Endodermal cell (in vitro differentiated cells): ENCODE measurements at regions not wholly inside any gene's neighbourhood (a gene's known extent, or its start where the extent isn't known, plus 50 kb on each side); places are given as distances from the start of the nearest gene placed in this dataset.

Source experiments
- DNase-seq: peaks from one replicate; pipeline ENCODE4 v3.0.0-alpha.2; 2017
- H3K27ac ChIP-seq: 2 replicates; pipeline ENCODE4 v1.5.1; 2013; ENCODE audit warnings: mild to moderate bottlenecking, low read depth, low read length, moderate library complexity
- H3K27me3 ChIP-seq: 2 replicates; pipeline ENCODE4 v1.6.1; 2013; ENCODE audit warnings: mild to moderate bottlenecking, low read length, moderate library complexity; ENCODE audit not compliant: insufficient read depth, control insufficient read depth, poor library complexity, severe bottlenecking
- H3K36me3 ChIP-seq: 2 replicates; pipeline ENCODE4 v1.7.0; 2013; ENCODE audit warnings: mild to moderate bottlenecking, low read length, moderate library complexity; ENCODE audit not compliant: control insufficient read depth, insufficient read depth
- H3K4me1 ChIP-seq: one replicate; pipeline ENCODE4 v1.7.0; 2013; ENCODE audit warnings: low read length; ENCODE audit not compliant: control insufficient read depth, insufficient read depth
- H3K4me3 ChIP-seq: 2 replicates; pipeline ENCODE4 v1.5.1; 2013; ENCODE audit warnings: mild to moderate bottlenecking, low read length, moderate library complexity
- H3K9ac ChIP-seq: 2 replicates; pipeline ENCODE4 v1.6.1; 2013; ENCODE audit warnings: mild to moderate bottlenecking, low read length, moderate library complexity; ENCODE audit not compliant: poor library complexity, severe bottlenecking; ENCODE audit errors: extremely low read depth
- H3K9me3 ChIP-seq: 2 replicates; pipeline ENCODE4 v1.6.1; 2013; ENCODE audit warnings: mild to moderate bottlenecking, low read length, moderate library complexity; ENCODE audit not compliant: control insufficient read depth
- H3K27ac Mint-ChIP-seq: 2 replicates; pipeline ENCODE4 v1.8.0; 2020; ENCODE audit warnings: mixed read lengths
- H3K27me3 Mint-ChIP-seq: 2 replicates; pipeline ENCODE4 v1.8.0; 2021; ENCODE audit warnings: mild to moderate bottlenecking, mixed read lengths; ENCODE audit not compliant: insufficient read depth
- H3K36me3 Mint-ChIP-seq: 2 replicates; pipeline ENCODE4 v1.8.0; 2020; ENCODE audit warnings: low read depth, mixed read lengths
- H3K4me1 Mint-ChIP-seq: 2 replicates; pipeline ENCODE4 v1.8.0; 2020; ENCODE audit warnings: mixed read lengths
- H3K4me3 Mint-ChIP-seq: 2 replicates; pipeline ENCODE4 v1.8.0; 2020; ENCODE audit warnings: mild to moderate bottlenecking, moderate library complexity, mixed read lengths
- H3K9me3 Mint-ChIP-seq: 2 replicates; pipeline ENCODE4 v1.8.0; 2020; ENCODE audit warnings: mild to moderate bottlenecking, mixed read lengths
- WGBS, 2 experiments: methylation state at CpG; one replicate each; pipeline versions ENCODE4 v1.1.5 to v1.1.7; 2013; ENCODE audit warnings: missing lambda C conversion rate in 2 of 2, mixed read lengths in 1 of 2; ENCODE audit not compliant: insufficient coverage in 1 of 2, insufficient read length in 1 of 2; 5-methylcytosine and 5-hydroxymethylcytosine counted together
- TF ChIP-seq, protein P1 (sequence below): fragments of 200-600 bp; sonication (generic); conservative IDR thresholded peaks from 2 replicates; pipeline ENCODE4 v1.5.0; 2021; ENCODE audit warnings: antibody characterized with exemption, mild to moderate bottlenecking

DNA sequence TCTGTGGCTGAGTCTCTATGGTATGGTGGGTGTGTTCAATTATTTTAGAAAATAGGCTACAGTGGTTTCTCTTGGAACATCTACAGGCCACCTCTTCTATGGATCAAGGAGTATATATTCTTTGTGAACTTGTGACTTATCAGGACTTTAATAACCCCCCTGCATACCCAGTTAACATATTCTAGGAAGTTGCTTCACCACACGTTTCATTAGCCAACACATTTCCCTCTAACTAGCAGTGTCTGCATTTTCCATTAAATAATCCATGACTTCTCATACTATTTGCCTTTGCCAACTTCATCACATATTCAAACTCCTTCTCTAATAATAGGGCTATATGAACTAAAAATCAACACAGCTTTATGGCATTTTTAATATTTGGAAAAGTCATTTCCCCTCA is 187.6 kb upstream of the ARL4C start:
- 84 to 92% methylated on average over 1 of the region's 1 CpG for WGBS, 2 experiments
- Histone ChIP-seq H3K27me3 (no peaks in the 10 kb centered on the region), H3K27ac (no peak overlapping the region), H3K9me3 (no peaks in the 10 kb centered on the region), H3K9ac (no peak overlapping the region), H3K4me3 (no peak overlapping the region), H3K36me3 (no peaks in the 10 kb centered on the region), H3K4me1 (peaks cover 10% of the 10 kb centered on the region)
- H3K27ac Mint-ChIP-seq: peak overlapping the region; percentile 41
- no peaks in the 10 kb centered on the region for H3K36me3 Mint-ChIP-seq
- peaks cover 31% of the 10 kb centered on the region for H3K4me1 Mint-ChIP-seq
- no peaks in the 10 kb centered on the region for H3K27me3 Mint-ChIP-seq
- TF ChIP-seq, protein P1, sequence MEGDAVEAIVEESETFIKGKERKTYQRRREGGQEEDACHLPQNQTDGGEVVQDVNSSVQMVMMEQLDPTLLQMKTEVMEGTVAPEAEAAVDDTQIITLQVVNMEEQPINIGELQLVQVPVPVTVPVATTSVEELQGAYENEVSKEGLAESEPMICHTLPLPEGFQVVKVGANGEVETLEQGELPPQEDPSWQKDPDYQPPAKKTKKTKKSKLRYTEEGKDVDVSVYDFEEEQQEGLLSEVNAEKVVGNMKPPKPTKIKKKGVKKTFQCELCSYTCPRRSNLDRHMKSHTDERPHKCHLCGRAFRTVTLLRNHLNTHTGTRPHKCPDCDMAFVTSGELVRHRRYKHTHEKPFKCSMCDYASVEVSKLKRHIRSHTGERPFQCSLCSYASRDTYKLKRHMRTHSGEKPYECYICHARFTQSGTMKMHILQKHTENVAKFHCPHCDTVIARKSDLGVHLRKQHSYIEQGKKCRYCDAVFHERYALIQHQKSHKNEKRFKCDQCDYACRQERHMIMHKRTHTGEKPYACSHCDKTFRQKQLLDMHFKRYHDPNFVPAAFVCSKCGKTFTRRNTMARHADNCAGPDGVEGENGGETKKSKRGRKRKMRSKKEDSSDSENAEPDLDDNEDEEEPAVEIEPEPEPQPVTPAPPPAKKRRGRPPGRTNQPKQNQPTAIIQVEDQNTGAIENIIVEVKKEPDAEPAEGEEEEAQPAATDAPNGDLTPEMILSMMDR: no peak
- no peaks in the 10 kb centered on the region for H3K9me3 Mint-ChIP-seq
- no peak overlapping the region for H3K4me3 Mint-ChIP-seq
- DNase-seq: no peak

DNA sequence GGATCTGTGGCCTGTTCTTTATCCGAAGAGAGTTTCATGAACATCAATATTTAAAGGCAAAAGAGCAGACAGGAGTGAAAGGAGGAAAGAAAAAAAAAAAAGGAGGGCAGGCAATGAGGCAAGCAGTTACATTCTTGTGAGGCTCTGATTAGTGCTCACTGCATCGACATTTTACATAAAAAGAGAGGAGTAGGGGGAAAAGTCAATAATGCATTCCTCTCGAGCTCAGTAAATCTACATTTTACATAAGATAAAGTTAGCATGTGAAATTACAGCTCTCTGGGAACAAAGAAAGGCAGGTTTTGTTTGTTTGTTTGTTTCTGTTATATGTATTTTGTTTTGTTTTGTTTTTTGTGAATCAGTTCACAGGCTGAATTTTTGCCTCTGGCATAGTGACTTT is 187.1 kb upstream of the ARL4C start:
- TF ChIP-seq, protein P1: no peak
- Histone ChIP-seq H3K27ac (no peak overlapping the region), H3K4me1 (peaks cover 10% of the 10 kb centered on the region), H3K9ac (no peak overlapping the region), H3K36me3 (no peaks in the 10 kb centered on the region), H3K27me3 (no peaks in the 10 kb centered on the region), H3K9me3 (peaks cover 4% of the 10 kb centered on the region), H3K4me3 (no peak overlapping the region)
- 23 to 86% methylated on average over 1 to 3 of the region's 3 CpGs for WGBS, 2 experiments
- DNase-seq: peak; percentile 13
- Mint-ChIP-seq H3K4me1 (peaks cover 31% of the 10 kb centered on the region), H3K27ac (peak overlapping the region; percentile 41), H3K27me3 (no peaks in the 10 kb centered on the region), H3K9me3 (no peaks in the 10 kb centered on the region), H3K36me3 (no peaks in the 10 kb centered on the region), H3K4me3 (no peak overlapping the region)

DNA sequence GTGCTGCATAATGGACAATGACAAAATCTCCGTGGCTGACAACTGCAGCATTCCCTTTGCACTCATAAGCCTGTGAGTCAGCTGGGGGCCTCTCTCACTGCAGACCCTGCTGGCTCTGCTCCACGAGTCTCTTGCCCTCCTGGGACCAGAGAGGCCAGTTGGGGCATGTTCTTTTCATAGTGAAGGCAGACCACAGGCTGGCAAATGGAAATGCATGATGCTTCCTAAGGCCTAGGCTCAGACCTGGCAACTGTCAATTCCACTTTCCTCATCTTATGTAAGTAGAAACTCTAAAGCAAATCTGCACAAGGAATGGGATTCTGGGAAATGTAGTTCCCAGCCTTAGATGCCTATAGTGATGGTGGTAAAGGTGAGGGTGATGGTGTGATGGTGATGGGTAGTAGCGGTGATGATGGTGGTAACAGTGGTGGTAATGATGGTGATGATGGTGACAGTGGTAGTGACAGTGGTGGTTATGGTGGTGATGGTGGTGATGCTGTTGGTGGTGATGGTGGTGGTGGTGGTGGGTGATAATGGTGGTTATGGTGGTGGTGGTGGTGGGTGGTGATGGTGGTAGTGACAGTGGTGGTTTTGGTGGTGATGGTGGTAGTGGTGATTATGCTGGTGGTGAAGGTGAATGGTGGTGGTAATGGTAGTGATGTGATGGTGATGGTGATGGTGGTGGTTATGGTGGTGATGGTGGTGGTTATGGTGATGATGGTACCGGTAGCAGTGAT is 185.8 kb upstream of the ARL4C start:
- TF ChIP-seq, protein P1: no peak
- DNase-seq: peak; percentile 42
- H3K27me3 ChIP-seq: no peaks in the 10 kb centered on the region
- Mint-ChIP-seq H3K9me3 (peaks cover 9% of the 10 kb centered on the region), H3K4me3 (no peak overlapping the region), H3K27me3 (no peaks in the 10 kb centered on the region), H3K36me3 (no peaks in the 10 kb centered on the region), H3K4me1 (peaks cover 31% of the 10 kb centered on the region), H3K27ac (no peak overlapping the region)
- H3K9me3 ChIP-seq: peaks cover 17% of the 10 kb centered on the region
- H3K9ac ChIP-seq: no peak overlapping the region
- no peak overlapping the region for H3K4me3 ChIP-seq
- no peak overlapping the region for H3K27ac ChIP-seq
- 73 to 81% methylated on average over 3 to 4 of the region's 4 CpGs for WGBS, 2 experiments
- peaks cover 10% of the 10 kb centered on the region for H3K4me1 ChIP-seq
- no peaks in the 10 kb centered on the region for H3K36me3 ChIP-seq
